Astrocyte (in vitro differentiated cells and primary cell): ENCODE measurements at regions not wholly inside any gene's neighbourhood (a gene's known extent, or its start where the extent isn't known, plus 50 kb on each side); places are given as distances from the start of the nearest gene placed in this dataset.

ENCODE experiments used
- CTCF ChIP-seq: IDR thresholded peaks from 2 replicates; pipeline ENCODE4 v1.5.1; 2011; ENCODE audit warnings: low read depth, mild to moderate bottlenecking, inconsistent platforms, low read length, moderate library complexity; ENCODE audit not compliant: insufficient read depth
- EZH2 ChIP-seq: IDR thresholded peaks from 2 replicates; pipeline ENCODE4 v1.6.1; 2012; ENCODE audit warnings: mild to moderate bottlenecking, low read length, inconsistent platforms; ENCODE audit not compliant: insufficient read depth

DNA sequence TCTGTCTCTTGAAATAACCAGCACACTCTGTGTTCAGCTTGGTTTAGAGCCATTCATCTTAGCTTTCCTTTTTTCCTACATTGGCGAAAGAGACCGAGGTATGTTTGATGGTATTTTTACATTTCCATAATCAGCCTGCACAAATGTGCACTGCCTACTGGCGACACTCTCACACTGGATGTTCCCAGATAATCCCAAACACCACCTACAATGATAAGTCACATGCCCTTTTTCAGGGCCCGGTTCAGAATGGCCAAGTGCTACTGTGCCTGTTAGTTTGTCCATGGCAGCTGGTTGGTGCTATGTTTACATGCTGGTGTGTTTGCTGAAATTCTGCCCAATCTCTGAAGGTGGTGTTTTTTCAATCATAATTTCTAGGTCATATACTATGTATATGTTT, 80.8 kb upstream of the NR3C2 start:
- TF ChIP-seq CTCF, result no peak
- no peak for TF ChIP-seq EZH2
